ENCODE measurements at regions not wholly inside any gene's neighbourhood (a gene's known extent, or its start where the extent isn't known, plus 50 kb on each side); places are given as distances from the start of the nearest gene placed in this dataset.

DNA sequence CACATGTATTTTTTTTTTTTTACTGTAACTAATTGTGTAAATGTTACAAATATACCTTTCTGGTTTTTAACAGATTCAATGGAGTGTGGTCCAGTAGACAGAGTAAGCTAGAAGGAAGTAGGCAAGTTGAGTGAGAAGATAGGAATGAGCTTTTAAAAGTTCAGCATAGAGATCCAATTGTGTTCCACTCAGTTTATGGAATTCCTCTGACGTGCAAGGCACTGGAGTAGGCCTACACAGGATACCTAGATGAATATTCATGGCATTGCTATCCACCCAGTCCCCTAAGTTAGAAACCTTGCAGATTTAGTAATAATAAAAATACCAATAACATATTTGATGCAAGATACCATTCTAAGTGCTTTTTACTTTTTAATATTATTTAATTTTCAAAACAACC lies 225.6 kb upstream of the ARID2 start:
- no peak for DNase-seq
- H3K23ac ChIP-seq (ENCODE audit: low read length in 2 of 2) = no peak overlapping the region
- H3K18ac ChIP-seq (ENCODE audit: low read depth in 1 of 2, low read length in 2 of 2) = no peak overlapping the region
- H4K91ac ChIP-seq (ENCODE audit: low read length) = no peak overlapping the region
- no peak overlapping the region for H3K14ac ChIP-seq (ENCODE audit: low read length in 2 of 2)
- no peaks in the 10 kb centered on the region for H3K4me1 ChIP-seq (ENCODE audit: control insufficient read depth, insufficient read depth, low read depth, low read length)
- no peak overlapping the region for H2BK15ac ChIP-seq (ENCODE audit: low read depth, poor library complexity, severe bottlenecking)
- H3K9ac ChIP-seq (ENCODE audit: low read length) = no peak overlapping the region
- H3K27ac ChIP-seq (ENCODE audit: low read length, poor library complexity, severe bottlenecking) = no peak overlapping the region
- H2BK120ac ChIP-seq (ENCODE audit: low read depth, low read length) = no peak overlapping the region
- H2BK5ac ChIP-seq (ENCODE audit: low read depth, low read length, poor library complexity, severe bottlenecking) = no peak overlapping the region
- H2AFZ ChIP-seq (ENCODE audit: low read depth, low read length) = no peak overlapping the region
- H3K4me3 ChIP-seq (ENCODE audit: insufficient read depth in 1 of 2, low read depth in 1 of 2, low read length in 2 of 2) = no peak overlapping the region
- no peaks in the 10 kb centered on the region for H3K36me3 ChIP-seq (ENCODE audit: control insufficient read depth in 1 of 2, insufficient read depth in 2 of 2, low read depth in 1 of 2, low read length in 2 of 2)
- H2BK12ac ChIP-seq (ENCODE audit: low read length in 2 of 2) = no peak overlapping the region
- no peak overlapping the region for H3K4ac ChIP-seq (ENCODE audit: low read depth in 1 of 2, low read length in 2 of 2)
- no peaks in the 10 kb centered on the region for H3K79me1 ChIP-seq (replicated peaks; ENCODE audit: low read length, poor library complexity, severe bottlenecking)
- H3K4me2 ChIP-seq (ENCODE audit: low read length, poor library complexity, severe bottlenecking) = no peak overlapping the region
- H2AK5ac ChIP-seq (ENCODE audit: low read length, severe bottlenecking) = no peak overlapping the region
- no peaks in the 10 kb centered on the region for H3K9me3 ChIP-seq (ENCODE audit: control insufficient read depth, low read length)
- peaks cover 0 to 5% of the 10 kb centered on the region in 2 experiments for H3K27me3 ChIP-seq (ENCODE audit: control insufficient read depth in 1 of 2, insufficient read depth in 1 of 2, low read length in 2 of 2)
- H4K8ac ChIP-seq (ENCODE audit: low read length) = no peak overlapping the region
- WGBS = no CpG with 5 or more reads among the region's 1 CpG

- Histone ChIP-seq H3K27me3 (ENCODE audit: control insufficient read depth in 1 of 2, insufficient read depth in 1 of 2, low read length in 2 of 2) (peaks cover 0 to 5% of the 10 kb centered on the region in 2 experiments), H2BK120ac (ENCODE audit: low read depth, low read length) (no peak overlapping the region), H2BK5ac (ENCODE audit: low read depth, low read length, poor library complexity, severe bottlenecking) (no peak overlapping the region), H3K27ac (ENCODE audit: low read length, poor library complexity, severe bottlenecking) (no peak overlapping the region), H3K9ac (ENCODE audit: low read length) (no peak overlapping the region), H4K8ac (ENCODE audit: low read length) (no peak overlapping the region), H2BK15ac (ENCODE audit: low read depth, poor library complexity, severe bottlenecking) (no peak overlapping the region), H4K91ac (ENCODE audit: low read length) (no peak overlapping the region), H3K14ac (ENCODE audit: low read length in 2 of 2) (no peak overlapping the region), H2BK12ac (ENCODE audit: low read length in 2 of 2) (no peak overlapping the region), H2AK5ac (ENCODE audit: low read length, severe bottlenecking) (no peak overlapping the region), H3K23ac (ENCODE audit: low read length in 2 of 2) (no peak overlapping the region), H3K4me1 (ENCODE audit: control insufficient read depth, insufficient read depth, low read depth, low read length) (no peaks in the 10 kb centered on the region), H3K18ac (ENCODE audit: low read depth in 1 of 2, low read length in 2 of 2) (no peak overlapping the region), H3K4me2 (ENCODE audit: low read length, poor library complexity, severe bottlenecking) (no peak overlapping the region), H3K79me1 (replicated peaks; ENCODE audit: low read length, poor library complexity, severe bottlenecking) (no peaks in the 10 kb centered on the region), H3K9me3 (ENCODE audit: control insufficient read depth, low read length) (no peaks in the 10 kb centered on the region), H3K36me3 (ENCODE audit: control insufficient read depth in 1 of 2, insufficient read depth in 2 of 2, low read depth in 1 of 2, low read length in 2 of 2) (no peaks in the 10 kb centered on the region), H3K4me3 (ENCODE audit: insufficient read depth in 1 of 2, low read depth in 1 of 2, low read length in 2 of 2) (no peak overlapping the region), H2AFZ (ENCODE audit: low read depth, low read length) (no peak overlapping the region), H3K4ac (ENCODE audit: low read depth in 1 of 2, low read length in 2 of 2) (no peak overlapping the region)
- DNase-seq = no peak
- WGBS = 96% methylated on average over 4 of the region's 6 CpGs
Measured at GRCh38 chr12:45504316-45505010, 225.0 kb upstream of the ARID2 start.

DNA sequence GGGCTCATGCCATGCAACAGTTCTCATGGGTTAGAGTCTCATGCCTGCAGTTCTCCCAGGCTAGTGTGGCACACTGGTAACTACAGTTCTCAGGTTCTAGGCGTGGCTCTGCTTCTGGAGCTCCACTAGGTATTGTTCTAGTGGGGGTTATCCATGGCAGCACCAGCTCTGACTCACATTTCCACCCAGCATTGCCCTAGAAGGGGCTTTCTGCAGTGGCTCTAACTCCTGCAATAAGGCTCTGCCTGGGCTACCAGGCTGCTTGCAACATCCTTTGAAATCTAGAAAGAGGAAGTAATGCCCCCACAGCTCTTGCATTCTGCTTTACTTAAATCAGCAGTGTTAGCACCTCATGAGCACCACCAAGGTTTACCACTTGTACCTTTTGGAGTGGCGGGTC lies 220.3 kb upstream of the ARID2 start:
- Histone ChIP-seq H2BK5ac (ENCODE audit: low read depth, low read length, poor library complexity, severe bottlenecking) (no peak overlapping the region), H3K79me1 (replicated peaks; ENCODE audit: low read length, poor library complexity, severe bottlenecking) (no peaks in the 10 kb centered on the region), H3K36me3 (ENCODE audit: control insufficient read depth in 1 of 2, insufficient read depth in 2 of 2, low read depth in 1 of 2, low read length in 2 of 2) (no peaks in the 10 kb centered on the region), H3K23ac (ENCODE audit: low read length in 2 of 2) (no peak overlapping the region), H3K14ac (ENCODE audit: low read length in 2 of 2) (no peak overlapping the region), H4K8ac (ENCODE audit: low read length) (no peak overlapping the region), H3K18ac (ENCODE audit: low read depth in 1 of 2, low read length in 2 of 2) (no peak overlapping the region), H3K4me2 (ENCODE audit: low read length, poor library complexity, severe bottlenecking) (no peak overlapping the region), H2BK15ac (ENCODE audit: low read depth, poor library complexity, severe bottlenecking) (no peak overlapping the region), H2AFZ (ENCODE audit: low read depth, low read length) (no peak overlapping the region), H3K9ac (ENCODE audit: low read length) (no peak overlapping the region), H2AK5ac (ENCODE audit: low read length, severe bottlenecking) (no peak overlapping the region), H2BK12ac (ENCODE audit: low read length in 2 of 2) (no peak overlapping the region), H3K4me3 (ENCODE audit: insufficient read depth in 1 of 2, low read depth in 1 of 2, low read length in 2 of 2) (no peak overlapping the region), H3K4me1 (ENCODE audit: control insufficient read depth, insufficient read depth, low read depth, low read length) (no peaks in the 10 kb centered on the region), H2BK120ac (ENCODE audit: low read depth, low read length) (no peak overlapping the region), H4K91ac (ENCODE audit: low read length) (no peak overlapping the region), H3K27ac (ENCODE audit: low read length, poor library complexity, severe bottlenecking) (no peak overlapping the region), H3K9me3 (ENCODE audit: control insufficient read depth, low read length) (peaks cover 7% of the 10 kb centered on the region), H3K27me3 (ENCODE audit: control insufficient read depth in 1 of 2, insufficient read depth in 1 of 2, low read length in 2 of 2) (no peaks in the 10 kb centered on the region), H3K4ac (ENCODE audit: low read depth in 1 of 2, low read length in 2 of 2) (no peak overlapping the region)
- WGBS = 75% methylated on average over 2 of the region's 2 CpGs
- DNase-seq = no peak

- Histone ChIP-seq H3K14ac (ENCODE audit: low read length in 2 of 2) (no peak overlapping the region), H4K91ac (ENCODE audit: low read length) (no peak overlapping the region), H3K4me1 (ENCODE audit: control insufficient read depth, insufficient read depth, low read depth, low read length) (no peaks in the 10 kb centered on the region), H4K8ac (ENCODE audit: low read length) (no peak overlapping the region), H3K4me3 (ENCODE audit: insufficient read depth in 1 of 2, low read depth in 1 of 2, low read length in 2 of 2) (no peak overlapping the region), H3K9ac (ENCODE audit: low read length) (no peak overlapping the region), H2BK5ac (ENCODE audit: low read depth, low read length, poor library complexity, severe bottlenecking) (no peak overlapping the region), H3K9me3 (ENCODE audit: control insufficient read depth, low read length) (peaks cover 7% of the 10 kb centered on the region), H3K36me3 (ENCODE audit: control insufficient read depth in 1 of 2, insufficient read depth in 2 of 2, low read depth in 1 of 2, low read length in 2 of 2) (no peaks in the 10 kb centered on the region), H3K4me2 (ENCODE audit: low read length, poor library complexity, severe bottlenecking) (no peak overlapping the region), H2BK15ac (ENCODE audit: low read depth, poor library complexity, severe bottlenecking) (no peak overlapping the region), H2AK5ac (ENCODE audit: low read length, severe bottlenecking) (no peak overlapping the region), H2AFZ (ENCODE audit: low read depth, low read length) (no peak overlapping the region), H3K4ac (ENCODE audit: low read depth in 1 of 2, low read length in 2 of 2) (no peak overlapping the region), H3K23ac (ENCODE audit: low read length in 2 of 2) (no peak overlapping the region), H3K18ac (ENCODE audit: low read depth in 1 of 2, low read length in 2 of 2) (no peak overlapping the region), H2BK120ac (ENCODE audit: low read depth, low read length) (no peak overlapping the region), H3K27me3 (ENCODE audit: control insufficient read depth in 1 of 2, insufficient read depth in 1 of 2, low read length in 2 of 2) (no peaks in the 10 kb centered on the region), H2BK12ac (ENCODE audit: low read length in 2 of 2) (no peak overlapping the region), H3K79me1 (replicated peaks; ENCODE audit: low read length, poor library complexity, severe bottlenecking) (no peaks in the 10 kb centered on the region), H3K27ac (ENCODE audit: low read length, poor library complexity, severe bottlenecking) (no peak overlapping the region)
- no peak for DNase-seq
- WGBS = 100% methylated on average over 1 of the region's 1 CpG
Measured at GRCh38 chr12:45509621-45510020, 219.9 kb upstream of the ARID2 start.
